ENCODE measurements at regions not wholly inside any gene's neighbourhood (a gene's known extent, or its start where the extent isn't known, plus 50 kb on each side); places are given as distances from the start of the nearest gene placed in this dataset.

- no peak overlapping the region for H3K4me3 Mint-ChIP-seq
- ATAC-seq (ENCODE audit: low read depth in 2 of 2) = no peak
- DNase-seq = no peak
- no peaks in the 10 kb centered on the region for H3K27me3 Mint-ChIP-seq
- no peaks in the 10 kb centered on the region for H3K36me3 Mint-ChIP-seq
- H3K9me3 Mint-ChIP-seq = peaks cover 0 to 4% (median 0%) of the 10 kb centered on the region in 7 donors
- no peaks in the 10 kb centered on the region for H3K4me1 Mint-ChIP-seq
- H3K27ac Mint-ChIP-seq = no peak overlapping the region
Measured at GRCh38 chr10:111804781-111805180, 378.8 kb downstream of the GPAM start.

- Mint-ChIP-seq H3K27ac (no peak overlapping the region), H3K36me3 (no peaks in the 10 kb centered on the region), H3K4me3 (no peak overlapping the region), H3K9me3 (peaks cover 0 to 9% (median 3%) of the 10 kb centered on the region in 7 donors), H3K4me1 (no peaks in the 10 kb centered on the region), H3K27me3 (no peaks in the 10 kb centered on the region)
- DNase-seq = no peak
- ATAC-seq (ENCODE audit: low read depth in 2 of 2) = no peak
Measured at GRCh38 chr10:111811517-111811916, 372.0 kb downstream of the GPAM start.

GRCh38 chr10:111820471-111820870 is 363.1 kb downstream of the GPAM start:
- Mint-ChIP-seq H3K4me1 (no peaks in the 10 kb centered on the region), H3K36me3 (no peaks in the 10 kb centered on the region), H3K9me3 (peaks cover 0 to 6% (median 0%) of the 10 kb centered on the region in 7 donors), H3K27me3 (no peaks in the 10 kb centered on the region), H3K27ac (no peak overlapping the region), H3K4me3 (no peak overlapping the region)
- no peak for ATAC-seq (ENCODE audit: low read depth in 2 of 2)
- no peak for DNase-seq

- no peak overlapping the region for H3K27ac Mint-ChIP-seq
Measured at GRCh38 chr10:111821871-111822270, 361.7 kb downstream of the GPAM start.

GRCh38 chr10:111822661-111823060 is 360.9 kb downstream of the GPAM start:
- peaks cover 0 to 6% (median 0%) of the 10 kb centered on the region in 7 donors for H3K9me3 Mint-ChIP-seq
- H3K27ac Mint-ChIP-seq = no peak overlapping the region
- no peaks in the 10 kb centered on the region for H3K36me3 Mint-ChIP-seq
- no peak overlapping the region for H3K4me3 Mint-ChIP-seq
- H3K4me1 Mint-ChIP-seq = no peaks in the 10 kb centered on the region
- DNase-seq (no peak), ATAC-seq (ENCODE audit: low read depth in 2 of 2) (no peak)
- no peaks in the 10 kb centered on the region for H3K27me3 Mint-ChIP-seq

More at GRCh38 chr10:111821871-111822270, 361.7 kb downstream of the GPAM start:
- DNase-seq (no peak), ATAC-seq (ENCODE audit: low read depth in 2 of 2) (no peak)
- Mint-ChIP-seq H3K36me3 (no peaks in the 10 kb centered on the region), H3K4me3 (no peak overlapping the region), H3K9me3 (peaks cover 0 to 6% (median 0%) of the 10 kb centered on the region in 7 donors), H3K4me1 (no peaks in the 10 kb centered on the region), H3K27me3 (no peaks in the 10 kb centered on the region)

GRCh38 chr10:111824128-111824527 is 359.4 kb downstream of the GPAM start:
- Mint-ChIP-seq H3K36me3 (no peaks in the 10 kb centered on the region), H3K4me3 (no peak overlapping the region), H3K4me1 (no peaks in the 10 kb centered on the region), H3K27me3 (no peaks in the 10 kb centered on the region), H3K9me3 (peaks cover 0 to 6% (median 0%) of the 10 kb centered on the region in 7 donors), H3K27ac (no peak overlapping the region)
- ATAC-seq (ENCODE audit: low read depth in 2 of 2) (no peak), DNase-seq (no peak)

GRCh38 chr10:111830359-111830758 is 353.2 kb downstream of the GPAM start:
- Mint-ChIP-seq H3K36me3 (no peaks in the 10 kb centered on the region), H3K4me1 (no peaks in the 10 kb centered on the region), H3K27me3 (no peaks in the 10 kb centered on the region), H3K4me3 (no peak overlapping the region), H3K27ac (no peak overlapping the region), H3K9me3 (peaks cover 0 to 3% (median 0%) of the 10 kb centered on the region in 7 donors)
- no peak for DNase-seq
- ATAC-seq (ENCODE audit: low read depth in 2 of 2) = no peak

- DNase-seq = no peak
- Mint-ChIP-seq H3K9me3 (peaks cover 0 to 3% (median 0%) of the 10 kb centered on the region in 7 donors), H3K27me3 (no peaks in the 10 kb centered on the region), H3K36me3 (no peaks in the 10 kb centered on the region), H3K4me3 (no peak overlapping the region), H3K4me1 (no peaks in the 10 kb centered on the region), H3K27ac (no peak overlapping the region)
- ATAC-seq (ENCODE audit: low read depth in 2 of 2) = no peak
Measured at GRCh38 chr10:111831058-111831457, 352.5 kb downstream of the GPAM start.

- no peak for DNase-seq
- Mint-ChIP-seq H3K36me3 (no peaks in the 10 kb centered on the region), H3K4me1 (no peaks in the 10 kb centered on the region), H3K9me3 (peaks cover 0 to 3% (median 0%) of the 10 kb centered on the region in 7 donors), H3K4me3 (no peak overlapping the region), H3K27me3 (no peaks in the 10 kb centered on the region), H3K27ac (no peak overlapping the region)
- no peak for ATAC-seq (ENCODE audit: low read depth in 2 of 2)
Measured at GRCh38 chr10:111833251-111833650, 350.3 kb downstream of the GPAM start.

- peaks cover 0 to 5% (median 0%) of the 10 kb centered on the region in 3 donors for H3K27me3 Mint-ChIP-seq
- DNase-seq = no peak
- H3K9me3 Mint-ChIP-seq = peaks cover 0 to 4% (median 0%) of the 10 kb centered on the region in 7 donors
- ATAC-seq (ENCODE audit: low read depth in 2 of 2) = no peak
- no peaks in the 10 kb centered on the region for H3K4me1 Mint-ChIP-seq
- H3K27ac Mint-ChIP-seq = no peak overlapping the region
- no peaks in the 10 kb centered on the region for H3K36me3 Mint-ChIP-seq
- no peak overlapping the region for H3K4me3 Mint-ChIP-seq
Measured at GRCh38 chr10:111835574-111835973, 348.0 kb downstream of the GPAM start.

- Mint-ChIP-seq H3K36me3 (no peaks in the 10 kb centered on the region), H3K9me3 (peaks cover 0 to 4% (median 0%) of the 10 kb centered on the region in 7 donors), H3K4me3 (no peak overlapping the region), H3K4me1 (no peaks in the 10 kb centered on the region), H3K27ac (no peak overlapping the region), H3K27me3 (peaks cover 0 to 5% (median 0%) of the 10 kb centered on the region in 3 donors)
- ATAC-seq (ENCODE audit: low read depth in 2 of 2) (no peak), DNase-seq (no peak)
Measured at GRCh38 chr10:111836064-111836463, 347.5 kb downstream of the GPAM start.

GRCh38 chr10:111836571-111836970 is 347.0 kb downstream of the GPAM start:
- H3K36me3 Mint-ChIP-seq = no peaks in the 10 kb centered on the region
- peaks cover 0 to 4% (median 0%) of the 10 kb centered on the region in 7 donors for H3K9me3 Mint-ChIP-seq
- DNase-seq (no peak), ATAC-seq (ENCODE audit: low read depth in 2 of 2) (no peak)
- H3K4me1 Mint-ChIP-seq = no peaks in the 10 kb centered on the region
- peaks cover 0 to 5% (median 0%) of the 10 kb centered on the region in 3 donors for H3K27me3 Mint-ChIP-seq
- no peak overlapping the region for H3K27ac Mint-ChIP-seq
- H3K4me3 Mint-ChIP-seq = no peak overlapping the region

GRCh38 chr10:111837086-111837485 is 346.5 kb downstream of the GPAM start:
- H3K4me1 Mint-ChIP-seq = no peaks in the 10 kb centered on the region
- no peak for DNase-seq
- H3K4me3 Mint-ChIP-seq = no peak overlapping the region
- ATAC-seq (ENCODE audit: low read depth in 2 of 2) = no peak
- peaks cover 0 to 4% (median 0%) of the 10 kb centered on the region in 7 donors for H3K9me3 Mint-ChIP-seq
- no peaks in the 10 kb centered on the region for H3K36me3 Mint-ChIP-seq
- peaks cover 0 to 5% (median 0%) of the 10 kb centered on the region in 3 donors for H3K27me3 Mint-ChIP-seq
- H3K27ac Mint-ChIP-seq = no peak overlapping the region

GRCh38 chr10:111837985-111838384 is 345.6 kb downstream of the GPAM start:
- no peak overlapping the region for H3K27ac Mint-ChIP-seq
- H3K27me3 Mint-ChIP-seq = peaks cover 0 to 5% (median 0%) of the 10 kb centered on the region in 3 donors
- DNase-seq = no peak
- no peaks in the 10 kb centered on the region for H3K36me3 Mint-ChIP-seq
- H3K9me3 Mint-ChIP-seq = peaks cover 0 to 4% (median 0%) of the 10 kb centered on the region in 7 donors
- no peaks in the 10 kb centered on the region for H3K4me1 Mint-ChIP-seq
- H3K4me3 Mint-ChIP-seq = no peak overlapping the region
- ATAC-seq (ENCODE audit: low read depth in 2 of 2) = no peak

- Mint-ChIP-seq H3K4me3 (no peak overlapping the region), H3K4me1 (no peaks in the 10 kb centered on the region), H3K9me3 (peaks cover 0 to 13% (median 3%) of the 10 kb centered on the region in 7 donors), H3K27ac (no peak overlapping the region), H3K36me3 (no peaks in the 10 kb centered on the region), H3K27me3 (peaks cover 0 to 10% (median 0%) of the 10 kb centered on the region in 3 donors)
- DNase-seq = no peak
- no peak for ATAC-seq (ENCODE audit: low read depth in 2 of 2)
Measured at GRCh38 chr10:111840546-111840945, 343.0 kb downstream of the GPAM start.
